ENCODE measurements at regions not wholly inside any gene's neighbourhood (a gene's known extent, or its start where the extent isn't known, plus 50 kb on each side); places are given as distances from the start of the nearest gene placed in this dataset.

GRCh38 chr1:86231076-86231475 is 74.5 kb upstream of the COL24A1 start:
- Histone ChIP-seq H3K36me3 (ENCODE audit: control insufficient read depth, insufficient read depth, low read length) (no peaks in the 10 kb centered on the region), H3K79me2 (ENCODE audit: control insufficient read depth, insufficient read depth, low read length) (no peaks in the 10 kb centered on the region), H2AFZ (ENCODE audit: low read depth, low read length) (no peak overlapping the region), H3K9me1 (ENCODE audit: control insufficient read depth, insufficient read depth, low read length) (no peaks in the 10 kb centered on the region), H3K27me3 (ENCODE audit: control insufficient read depth in 2 of 2, insufficient read depth in 2 of 2, low read length in 2 of 2) (no peaks in the 10 kb centered on the region), H3K4me3 (no peak overlapping the region), H3K9ac (ENCODE audit: insufficient read depth in 1 of 2, low read depth in 2 of 2, low read length in 2 of 2) (no peak overlapping the region), H3K27ac (ENCODE audit: extremely low read depth, low read depth, low read length) (no peak overlapping the region), H3K4me1 (replicated peaks in 1 of 2; ENCODE audit: control insufficient read depth in 2 of 2, insufficient read depth in 2 of 2, low read length in 2 of 2) (no peaks in the 10 kb centered on the region), H3K4me2 (ENCODE audit: insufficient read depth, low read length) (no peak overlapping the region), H3K9me3 (replicated peaks; ENCODE audit: control insufficient read depth, insufficient read depth, low read depth, low read length) (no peaks in the 10 kb centered on the region), H4K20me1 (replicated peaks; ENCODE audit: control insufficient read depth, insufficient read depth, low read length) (no peaks in the 10 kb centered on the region)
- no peak for ATAC-seq
- ChIA-PET POLR2A (no interaction called here), CTCF (ENCODE audit: low intra/inter-chr PET ratio) (no interaction called here)
- TF ChIP-seq SMARCA4 (IDR thresholded peaks at IDR 0.05) (no peak), ARID3A (IDR thresholded peaks at IDR 0.05; ENCODE audit: borderline replicate concordance, low read depth, low read length) (no peak), ZNF318 (IDR thresholded peaks at IDR 0.05; ENCODE audit: borderline replicate concordance in 1 of 2, low read depth in 1 of 2) (no peak), MYBL2 (IDR thresholded peaks at IDR 0.05; ENCODE audit: low read depth) (no peak), MYBL2 (CRISPR knock-in tag; IDR thresholded peaks at IDR 0.05; ENCODE audit: borderline replicate concordance) (no peak), SETDB1 (IDR thresholded peaks at IDR 0.05; ENCODE audit: low read length) (no peak), CBFB (CRISPR knock-in tag; IDR thresholded peaks at IDR 0.05) (no peak), ESRRB (CRISPR knock-in tag; IDR thresholded peaks at IDR 0.05; ENCODE audit: borderline replicate concordance) (no peak), ZNF586 (CRISPR knock-in tag; conservative IDR thresholded peaks at IDR 0.05) (no peak), POLR2B (IDR thresholded peaks at IDR 0.05; ENCODE audit: low read depth, partially characterized antibody) (no peak), POLR2AphosphoS2 (IDR thresholded peaks at IDR 0.05; ENCODE audit: low read length) (no peak), ARNT (IDR thresholded peaks at IDR 0.05) (no peak), SNAPC5 (CRISPR knock-in tag; IDR thresholded peaks at IDR 0.05) (no peak), SMAD3 (CRISPR knock-in tag; conservative IDR thresholded peaks at IDR 0.05) (no peak)
- no peak for DNase-seq (ENCODE audit: extremely low read depth in 1 of 4, low spot score in 3 of 4)
- intact Hi-C loops (cut with micrococcal nuclease) = no loop called here
- BruUV-seq (replicated peaks) = no TSS peak
- no peak for FAIRE-seq
- in situ Hi-C loops (cut with MboI) = no loop called here
- 0% methylated on average over 1 of the region's 1 CpG for WGBS (ENCODE audit: insufficient coverage, low coverage, missing lambda C conversion rate)
